Endothelial cell (in vitro differentiated cells): ENCODE measurements at regions not wholly inside any gene's neighbourhood (a gene's known extent, or its start where the extent isn't known, plus 50 kb on each side); places are given as distances from the start of the nearest gene placed in this dataset.
"Not testable (repeated sequence)": the region's sequence is repeated elsewhere in the genome, so short reads cannot be mapped to it uniquely, and the experiment has no call there.

ENCODE experiments used
- DNase-seq: peaks from one replicate; pipeline ENCODE4 v3.0.0; 2021; ENCODE audit warnings: low spot score
- H3K27ac Mint-ChIP-seq: one replicate; pipeline ENCODE4 v1.8.0; 2021; ENCODE audit warnings: mixed read lengths, inconsistent platforms; ENCODE audit not compliant: unreplicated experiment
- H3K27me3 Mint-ChIP-seq: one replicate; pipeline ENCODE4 v1.8.0; 2021; ENCODE audit warnings: mild to moderate bottlenecking, moderate library complexity, mixed read lengths, inconsistent platforms; ENCODE audit not compliant: unreplicated experiment
- H3K36me3 Mint-ChIP-seq: one replicate; pipeline ENCODE4 v1.8.0; 2021; ENCODE audit warnings: mild to moderate bottlenecking, low read depth, mixed read lengths, inconsistent platforms; ENCODE audit not compliant: unreplicated experiment
- H3K4me1 Mint-ChIP-seq: one replicate; pipeline ENCODE4 v1.8.0; 2021; ENCODE audit warnings: mild to moderate bottlenecking, mixed read lengths, inconsistent platforms; ENCODE audit not compliant: unreplicated experiment
- H3K4me3 Mint-ChIP-seq: one replicate; pipeline ENCODE4 v1.8.0; 2021; ENCODE audit warnings: mild to moderate bottlenecking, mixed read lengths, inconsistent platforms; ENCODE audit not compliant: unreplicated experiment
- H3K9me3 Mint-ChIP-seq: one replicate; pipeline ENCODE4 v1.8.0; 2021; ENCODE audit warnings: mixed read lengths, inconsistent platforms; ENCODE audit not compliant: unreplicated experiment
- TF ChIP-seq, protein P1 (sequence below): fragments of 200-600 bp; sonication (generic); IDR thresholded peaks from one replicate; pipeline ENCODE4 v1.5.0; 2021; ENCODE audit warnings: antibody characterized with exemption; ENCODE audit not compliant: unreplicated experiment

DNA sequence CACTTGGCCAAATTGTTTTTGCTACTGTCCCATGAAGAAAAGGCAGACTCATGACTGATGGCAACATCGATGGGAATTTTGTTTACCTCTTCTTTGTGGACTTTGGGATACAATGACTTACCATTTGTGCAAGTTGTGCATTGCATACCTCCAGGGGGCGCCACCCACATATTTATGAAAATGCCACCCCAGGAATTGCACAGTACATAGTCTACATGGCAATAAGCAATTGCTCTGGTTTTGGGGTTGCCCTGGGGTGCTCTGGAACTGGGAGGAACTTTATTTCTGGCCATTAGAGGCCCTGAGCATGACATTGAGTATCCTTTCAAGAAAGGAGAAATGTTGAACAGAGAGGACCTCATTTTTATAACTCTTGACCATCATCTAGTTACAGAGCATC lies 109.1 kb upstream of the ZNF195 start:
- H3K4me3 Mint-ChIP-seq, H3K36me3 Mint-ChIP-seq, DNase-seq, H3K4me1 Mint-ChIP-seq, H3K27ac Mint-ChIP-seq, H3K9me3 Mint-ChIP-seq, H3K27me3 Mint-ChIP-seq: not testable (repeated sequence)
- TF ChIP-seq, protein P1, sequence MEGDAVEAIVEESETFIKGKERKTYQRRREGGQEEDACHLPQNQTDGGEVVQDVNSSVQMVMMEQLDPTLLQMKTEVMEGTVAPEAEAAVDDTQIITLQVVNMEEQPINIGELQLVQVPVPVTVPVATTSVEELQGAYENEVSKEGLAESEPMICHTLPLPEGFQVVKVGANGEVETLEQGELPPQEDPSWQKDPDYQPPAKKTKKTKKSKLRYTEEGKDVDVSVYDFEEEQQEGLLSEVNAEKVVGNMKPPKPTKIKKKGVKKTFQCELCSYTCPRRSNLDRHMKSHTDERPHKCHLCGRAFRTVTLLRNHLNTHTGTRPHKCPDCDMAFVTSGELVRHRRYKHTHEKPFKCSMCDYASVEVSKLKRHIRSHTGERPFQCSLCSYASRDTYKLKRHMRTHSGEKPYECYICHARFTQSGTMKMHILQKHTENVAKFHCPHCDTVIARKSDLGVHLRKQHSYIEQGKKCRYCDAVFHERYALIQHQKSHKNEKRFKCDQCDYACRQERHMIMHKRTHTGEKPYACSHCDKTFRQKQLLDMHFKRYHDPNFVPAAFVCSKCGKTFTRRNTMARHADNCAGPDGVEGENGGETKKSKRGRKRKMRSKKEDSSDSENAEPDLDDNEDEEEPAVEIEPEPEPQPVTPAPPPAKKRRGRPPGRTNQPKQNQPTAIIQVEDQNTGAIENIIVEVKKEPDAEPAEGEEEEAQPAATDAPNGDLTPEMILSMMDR, result peak; percentile 40

DNA sequence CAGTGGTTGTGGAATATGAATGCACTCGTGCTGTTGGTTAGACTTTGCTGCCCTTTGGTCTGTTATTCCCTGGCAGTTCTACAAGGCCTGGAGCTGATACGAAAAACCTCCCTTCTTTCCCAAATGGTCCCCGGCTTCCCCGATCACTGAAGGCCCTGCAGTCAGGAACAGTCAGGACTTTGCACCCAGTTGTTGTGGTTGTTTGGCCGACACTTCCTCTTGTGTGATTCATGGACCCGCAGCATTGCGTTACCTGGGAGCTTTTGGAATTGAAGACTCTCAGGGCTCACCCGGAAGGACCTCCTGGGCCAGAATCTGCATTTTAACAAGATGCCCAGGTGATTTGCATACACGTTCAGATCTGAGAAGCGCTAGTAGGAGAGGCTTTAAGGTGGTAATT lies 106.8 kb upstream of the ZNF195 start:
- H3K4me3 Mint-ChIP-seq, H3K27me3 Mint-ChIP-seq, H3K4me1 Mint-ChIP-seq, H3K36me3 Mint-ChIP-seq, H3K9me3 Mint-ChIP-seq, DNase-seq, H3K27ac Mint-ChIP-seq: not testable (repeated sequence)

DNA sequence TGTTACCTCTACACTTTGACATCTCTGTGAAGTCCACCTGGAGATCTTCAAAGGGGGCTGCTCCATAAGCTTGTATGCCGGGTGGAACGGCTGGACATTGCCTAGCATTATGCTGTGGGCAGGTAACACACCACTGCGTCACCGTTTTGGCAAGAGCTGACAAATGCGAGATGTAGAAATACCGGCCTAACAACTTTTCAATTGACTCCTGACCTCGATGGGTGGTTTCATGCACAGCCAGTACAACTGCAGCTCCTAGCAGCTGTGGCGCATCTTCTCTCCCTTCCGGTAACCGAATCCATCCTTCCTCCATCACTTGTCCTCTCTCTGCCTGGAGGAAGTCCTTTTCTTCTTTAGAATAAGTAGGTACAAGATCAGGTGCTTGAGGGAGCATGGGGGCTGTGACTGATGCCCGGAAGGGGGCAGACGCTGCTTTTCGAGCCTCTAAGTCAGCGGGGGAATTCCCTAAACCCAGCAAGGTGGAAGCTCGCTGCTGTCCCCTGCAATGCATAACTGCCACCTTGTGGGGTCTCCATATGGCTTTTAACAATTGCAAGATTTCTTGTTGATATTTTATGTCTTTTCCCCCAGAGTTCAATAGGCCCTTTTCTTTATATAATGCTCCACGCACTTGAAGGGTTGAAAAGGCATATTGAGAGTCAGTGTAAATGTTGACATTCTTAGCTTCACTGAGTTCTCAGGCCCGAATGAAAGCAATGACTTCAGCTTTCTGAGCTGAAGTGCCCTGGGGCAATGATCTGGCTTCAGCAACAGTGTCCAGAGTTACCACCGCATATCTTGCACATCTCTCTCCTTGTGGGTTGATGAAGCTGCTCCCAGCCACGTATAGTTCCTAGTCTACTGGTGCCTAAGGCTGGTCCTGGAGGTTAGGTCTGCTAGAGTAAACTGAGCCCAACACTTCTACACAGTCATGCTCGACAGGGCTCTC lies 98.3 kb upstream of the ZNF195 start:
- not testable (repeated sequence) for H3K27ac Mint-ChIP-seq, H3K4me1 Mint-ChIP-seq, H3K4me3 Mint-ChIP-seq, H3K27me3 Mint-ChIP-seq, DNase-seq, H3K9me3 Mint-ChIP-seq, H3K36me3 Mint-ChIP-seq

DNA sequence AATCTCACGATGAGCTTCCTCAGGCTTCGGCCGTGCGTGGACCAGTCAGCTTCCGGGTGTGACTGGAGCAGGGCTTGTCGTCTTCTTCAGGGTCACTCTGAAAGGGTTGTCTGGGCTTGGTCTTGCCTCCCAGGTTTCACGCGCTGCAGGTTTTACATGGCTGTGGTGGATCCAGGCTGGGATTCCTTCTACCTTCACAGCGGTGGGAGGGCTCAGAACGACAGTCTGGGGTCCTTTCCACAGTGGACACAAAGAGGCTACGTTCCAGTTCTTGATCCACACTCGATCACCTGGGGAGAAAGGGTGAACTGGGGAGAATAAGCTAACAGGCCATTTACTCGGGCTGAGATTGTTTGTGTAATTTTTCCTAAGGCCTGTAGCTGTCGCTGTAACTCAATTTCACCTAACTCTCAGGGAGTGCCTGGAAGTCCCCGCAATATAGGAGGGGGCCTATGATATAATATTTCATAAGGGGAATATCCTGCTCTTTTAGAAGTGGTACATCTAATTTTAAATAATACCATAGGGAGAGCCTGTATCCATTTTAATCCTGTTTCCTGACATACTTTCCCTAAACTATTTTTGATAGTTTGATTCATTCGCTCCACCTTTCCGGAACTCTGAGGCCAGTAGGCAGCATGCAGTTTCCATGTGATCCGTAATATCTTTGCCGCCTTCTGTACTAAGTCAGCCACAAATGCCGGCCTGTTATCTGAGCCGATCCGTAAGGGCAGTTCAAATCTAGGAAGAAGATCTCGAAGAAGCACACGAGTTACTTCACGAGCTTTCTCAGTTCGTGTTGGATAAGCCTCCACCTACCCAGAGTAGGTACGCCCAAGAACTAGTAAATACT lies 97.4 kb upstream of the ZNF195 start:
- not testable (repeated sequence) for H3K4me3 Mint-ChIP-seq, H3K27ac Mint-ChIP-seq, H3K27me3 Mint-ChIP-seq

DNA sequence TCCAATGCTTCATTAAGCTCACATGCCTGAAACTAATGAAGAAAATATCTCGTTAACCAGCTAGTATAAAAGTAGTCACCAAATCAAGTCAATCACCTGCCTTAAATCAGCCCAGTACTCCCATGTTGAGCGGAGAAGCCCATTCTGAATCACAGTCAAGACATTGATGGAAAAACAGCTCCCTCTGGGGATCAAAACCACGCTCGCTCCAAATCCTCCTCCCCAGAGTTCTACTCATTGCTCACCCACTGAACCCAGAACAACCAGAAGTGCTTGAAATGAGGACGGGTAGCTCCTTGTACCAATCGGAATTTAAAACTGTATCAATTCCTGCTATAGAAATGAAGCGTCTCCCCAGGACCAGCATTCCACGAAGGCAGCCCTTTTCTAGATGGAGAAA lies 90.0 kb upstream of the ZNF195 start:
- H3K4me3 Mint-ChIP-seq, H3K4me1 Mint-ChIP-seq, H3K9me3 Mint-ChIP-seq, H3K27ac Mint-ChIP-seq, H3K36me3 Mint-ChIP-seq, H3K27me3 Mint-ChIP-seq: not testable (repeated sequence)
- DNase-seq, result peak; percentile 4

More for the DNA sequence above, 97.4 kb upstream of the ZNF195 start:
- not testable (repeated sequence) for H3K9me3 Mint-ChIP-seq, H3K36me3 Mint-ChIP-seq, H3K4me1 Mint-ChIP-seq, DNase-seq

DNA sequence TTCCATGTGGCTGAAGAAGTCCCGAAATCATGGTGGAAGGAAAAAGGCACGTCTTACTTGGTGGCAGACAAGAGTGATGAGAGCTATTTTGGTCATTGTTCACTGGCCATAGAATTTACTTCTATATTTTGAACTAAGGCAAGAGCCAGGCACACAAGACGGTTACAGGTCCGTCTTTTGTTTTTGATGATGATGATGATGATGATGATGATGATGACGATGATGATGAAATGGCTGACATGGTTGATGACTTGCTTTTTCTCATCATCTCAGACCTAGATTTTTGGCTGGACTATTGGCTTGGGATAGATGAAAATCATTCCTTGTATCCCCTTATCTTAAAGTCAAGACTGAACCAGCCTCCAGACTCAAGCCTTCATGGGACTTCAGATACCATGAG lies 88.7 kb upstream of the ZNF195 start:
- not testable (repeated sequence) for DNase-seq, H3K36me3 Mint-ChIP-seq, H3K4me3 Mint-ChIP-seq, H3K4me1 Mint-ChIP-seq, H3K9me3 Mint-ChIP-seq, H3K27me3 Mint-ChIP-seq, H3K27ac Mint-ChIP-seq

DNA sequence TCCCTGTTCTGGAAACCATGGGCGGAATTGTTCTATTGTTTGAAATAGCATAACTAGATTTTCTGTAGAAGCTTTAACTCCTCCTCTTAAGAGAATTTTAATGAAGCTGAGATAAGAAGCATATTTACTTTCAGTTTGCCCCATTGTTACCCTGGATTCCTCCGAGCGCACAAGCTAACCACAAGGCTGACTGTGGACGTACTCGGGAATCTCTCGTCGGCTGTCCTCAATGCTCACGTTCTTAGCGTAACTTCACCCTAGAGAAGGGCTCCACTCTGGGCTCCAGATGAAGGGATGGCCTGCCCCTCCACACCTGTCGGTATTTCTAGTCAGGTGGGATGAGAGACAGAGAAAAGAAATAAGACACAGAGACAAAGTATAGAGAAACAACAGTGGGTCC lies 76.7 kb upstream of the ZNF195 start:
- not testable (repeated sequence) for DNase-seq, H3K4me1 Mint-ChIP-seq, H3K9me3 Mint-ChIP-seq, H3K4me3 Mint-ChIP-seq, H3K36me3 Mint-ChIP-seq, H3K27ac Mint-ChIP-seq, H3K27me3 Mint-ChIP-seq
